Upper lobe of left lung (tissue), 4 donors: ENCODE measurements at regions not wholly inside any gene's neighbourhood (a gene's known extent, or its start where the extent isn't known, plus 50 kb on each side); places are given as distances from the start of the nearest gene placed in this dataset.
"Not testable (repeated sequence)": the region's sequence is repeated elsewhere in the genome, so short reads cannot be mapped to it uniquely, and the experiment has no call there.

Source experiments
- CTCF ChIP-seq, 6 experiments: fragments of 450-650 bp in 4 of 6; fragments of 200-600 bp in 2 of 6; sonication (generic) in 2 of 6; IDR thresholded peaks; one replicate each; pipeline ENCODE4 v1.5.1; 2016 to 2019; ENCODE audit warnings: antibody characterized with exemption in 6 of 6
- POLR2A ChIP-seq, 4 donors: fragments of 450-650 bp; IDR thresholded peaks; one replicate each; pipeline ENCODE4 v1.5.1; 2016 to 2017; ENCODE audit warnings: antibody characterized with exemption in 4 of 4, mild to moderate bottlenecking in 2 of 4
- POLR2AphosphoS5 ChIP-seq, 2 donors: sonication (generic); formaldehyde crosslinking; IDR thresholded peaks; one replicate each; pipeline ENCODE4 v1.5.1; 2017; ENCODE audit warnings: antibody characterized with exemption in 2 of 2

- not testable (repeated sequence) for TF ChIP-seq POLR2AphosphoS5, CTCF, POLR2A (IDR thresholded peaks at IDR 0.05)
Observed at GRCh38 chr7:115597220-115597619, 433.3 kb downstream of the TFEC start.
